Panc1 (cell line): ENCODE measurements at regions not wholly inside any gene's neighbourhood (a gene's known extent, or its start where the extent isn't known, plus 50 kb on each side); places are given as distances from the start of the nearest gene placed in this dataset.

ENCODE experiments used
- CTCF ChIP-seq: fragments of 450-650 bp; IDR thresholded peaks from 2 replicates; pipeline ENCODE4 v1.5.1; 2017; ENCODE audit warnings: mild to moderate bottlenecking
- REST ChIP-seq, 2 experiments: IDR thresholded peaks; 2 replicates each; pipeline ENCODE4 v1.6.1; 2011 to 2012; ENCODE audit warnings: low read depth in 2 of 2, control low read depth in 1 of 2, low read length in 1 of 2, mild to moderate bottlenecking in 1 of 2, moderate library complexity in 1 of 2; ENCODE audit not compliant: insufficient read depth in 1 of 2
- SIN3A ChIP-seq: IDR thresholded peaks from 2 replicates; pipeline ENCODE4 v1.6.1; 2012; ENCODE audit warnings: low read depth, mild to moderate bottlenecking, low read length, moderate library complexity, borderline replicate concordance; ENCODE audit not compliant: insufficient read depth
- TCF7L2 ChIP-seq: IDR thresholded peaks from 2 replicates; pipeline ENCODE4 v1.6.1; 2011; ENCODE audit warnings: mild to moderate bottlenecking, low read depth, low read length, inconsistent platforms

- TF ChIP-seq CTCF = no peak
- TF ChIP-seq REST (IDR thresholded peaks at IDR 0.05; ENCODE audit: insufficient read depth in 1 of 2, low read depth in 2 of 2, low read length in 1 of 2) = no peak
- no peak for TF ChIP-seq SIN3A
- no peak for TF ChIP-seq TCF7L2
Measured at GRCh38 chr4:124854968-124855367, 142.4 kb upstream of the ANKRD50 start.
